ENCODE measurements at regions not wholly inside any gene's neighbourhood (a gene's known extent, or its start where the extent isn't known, plus 50 kb on each side); places are given as distances from the start of the nearest gene placed in this dataset.

DNA sequence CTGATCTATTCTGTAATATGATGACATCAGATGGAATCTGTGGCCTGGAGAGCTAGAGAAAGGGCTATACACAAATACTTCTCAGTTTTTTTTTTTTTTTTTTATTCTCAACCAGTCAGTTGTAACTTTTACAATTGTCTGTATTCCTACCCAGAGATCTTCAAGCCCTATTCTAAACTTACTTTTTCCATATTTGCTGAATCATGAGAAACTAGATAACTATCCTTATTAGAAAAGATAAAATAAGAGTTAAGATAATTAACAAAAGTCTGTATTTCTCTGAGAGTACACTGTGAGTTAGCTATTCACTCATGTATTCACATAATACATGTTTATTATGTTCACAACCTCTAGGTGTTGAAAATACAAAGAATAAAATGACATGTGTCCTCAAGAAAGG is 1575.9 kb downstream of the EFNA5 start:
- Histone ChIP-seq H3K9me3 (no peaks in the 10 kb centered on the region), H3K27me3 (no peaks in the 10 kb centered on the region), H3K4me1 (no peaks in the 10 kb centered on the region), H3K27ac (no peak overlapping the region), H3K36me3 (no peaks in the 10 kb centered on the region), H3K4me3 (no peak overlapping the region)
- intact Hi-C loops (cut with DNase I; ENCODE audit: low total_unique reads) = no loop called here
- DNase-seq = no peak
- TF ChIP-seq, protein P1, sequence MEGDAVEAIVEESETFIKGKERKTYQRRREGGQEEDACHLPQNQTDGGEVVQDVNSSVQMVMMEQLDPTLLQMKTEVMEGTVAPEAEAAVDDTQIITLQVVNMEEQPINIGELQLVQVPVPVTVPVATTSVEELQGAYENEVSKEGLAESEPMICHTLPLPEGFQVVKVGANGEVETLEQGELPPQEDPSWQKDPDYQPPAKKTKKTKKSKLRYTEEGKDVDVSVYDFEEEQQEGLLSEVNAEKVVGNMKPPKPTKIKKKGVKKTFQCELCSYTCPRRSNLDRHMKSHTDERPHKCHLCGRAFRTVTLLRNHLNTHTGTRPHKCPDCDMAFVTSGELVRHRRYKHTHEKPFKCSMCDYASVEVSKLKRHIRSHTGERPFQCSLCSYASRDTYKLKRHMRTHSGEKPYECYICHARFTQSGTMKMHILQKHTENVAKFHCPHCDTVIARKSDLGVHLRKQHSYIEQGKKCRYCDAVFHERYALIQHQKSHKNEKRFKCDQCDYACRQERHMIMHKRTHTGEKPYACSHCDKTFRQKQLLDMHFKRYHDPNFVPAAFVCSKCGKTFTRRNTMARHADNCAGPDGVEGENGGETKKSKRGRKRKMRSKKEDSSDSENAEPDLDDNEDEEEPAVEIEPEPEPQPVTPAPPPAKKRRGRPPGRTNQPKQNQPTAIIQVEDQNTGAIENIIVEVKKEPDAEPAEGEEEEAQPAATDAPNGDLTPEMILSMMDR (IDR thresholded peaks at IDR 0.05) = no peak

DNA sequence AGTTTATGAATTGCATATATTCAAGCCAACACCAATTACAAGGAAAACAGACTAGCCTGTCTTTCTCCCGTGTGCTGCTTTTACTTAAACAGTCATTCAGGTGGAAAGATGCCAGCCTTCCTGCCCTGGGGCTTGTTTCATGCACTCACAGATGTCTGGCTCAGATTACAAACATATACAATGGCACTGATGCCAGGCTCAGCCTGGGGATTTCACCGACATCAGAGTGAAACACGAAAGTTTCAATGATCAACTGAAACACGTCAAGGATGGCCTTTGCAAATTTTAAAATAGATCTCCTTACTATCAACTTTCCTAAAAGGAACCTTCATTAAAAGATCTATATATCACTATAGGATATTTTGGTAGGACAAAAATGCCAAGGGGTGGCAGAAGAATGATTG is 1576.5 kb downstream of the EFNA5 start:
- DNase-seq = no peak
- TF ChIP-seq, protein P1 (IDR thresholded peaks at IDR 0.05) = no peak

GRCh38 chr5:106093134-106093533 is 1577.6 kb downstream of the EFNA5 start:
- TF ChIP-seq, protein P1 (IDR thresholded peaks at IDR 0.05) = no peak
- no peak overlapping the region for H3K27ac ChIP-seq
- intact Hi-C loops (cut with DNase I; ENCODE audit: low total_unique reads) = no loop called here
- no peaks in the 10 kb centered on the region for H3K27me3 ChIP-seq
- no peaks in the 10 kb centered on the region for H3K9me3 ChIP-seq
- H3K4me1 ChIP-seq = no peaks in the 10 kb centered on the region
- no peak for DNase-seq
- no peaks in the 10 kb centered on the region for H3K36me3 ChIP-seq
- H3K4me3 ChIP-seq = no peak overlapping the region

More for the DNA sequence above, 1576.5 kb downstream of the EFNA5 start:
- Histone ChIP-seq H3K27me3 (no peaks in the 10 kb centered on the region), H3K4me3 (no peak overlapping the region), H3K27ac (no peak overlapping the region), H3K36me3 (no peaks in the 10 kb centered on the region), H3K4me1 (no peaks in the 10 kb centered on the region), H3K9me3 (no peaks in the 10 kb centered on the region)
- intact Hi-C loops (cut with DNase I; ENCODE audit: low total_unique reads) = no loop called here

DNA sequence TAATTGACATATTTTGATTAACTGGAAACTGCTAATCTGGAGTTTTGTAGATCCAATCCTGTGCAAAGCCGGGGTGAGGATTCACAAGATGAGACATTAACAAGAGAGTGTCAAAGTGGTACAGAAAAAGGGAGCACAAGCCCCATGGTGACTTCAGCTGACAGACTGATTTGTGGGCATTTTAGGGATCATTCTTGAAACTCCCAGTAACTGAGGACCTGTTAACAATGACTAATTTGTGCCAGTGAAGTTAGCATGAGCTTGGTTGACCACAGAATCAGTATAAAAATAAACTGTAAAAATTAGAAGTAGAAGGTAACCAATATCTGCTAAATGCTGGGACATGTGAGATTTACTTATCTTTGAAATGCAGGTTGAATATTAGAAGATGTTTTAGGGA is 1578.3 kb downstream of the EFNA5 start:
- Histone ChIP-seq H3K27me3 (no peaks in the 10 kb centered on the region), H3K4me1 (no peaks in the 10 kb centered on the region), H3K4me3 (no peak overlapping the region), H3K36me3 (no peaks in the 10 kb centered on the region), H3K9me3 (no peaks in the 10 kb centered on the region), H3K27ac (no peak overlapping the region)
- TF ChIP-seq, protein P1 (IDR thresholded peaks at IDR 0.05) = no peak
- intact Hi-C loops (cut with DNase I; ENCODE audit: low total_unique reads) = no loop called here
- no peak for DNase-seq

GRCh38 chr5:106089073-106089472 is 1581.7 kb downstream of the EFNA5 start:
- Histone ChIP-seq H3K4me3 (no peak overlapping the region), H3K4me1 (no peaks in the 10 kb centered on the region), H3K36me3 (no peaks in the 10 kb centered on the region), H3K9me3 (no peaks in the 10 kb centered on the region), H3K27ac (no peak overlapping the region), H3K27me3 (no peaks in the 10 kb centered on the region)
- no peak for DNase-seq
- intact Hi-C loops (cut with DNase I; ENCODE audit: low total_unique reads) = no loop called here
- TF ChIP-seq, protein P1 (IDR thresholded peaks at IDR 0.05) = no peak

DNA sequence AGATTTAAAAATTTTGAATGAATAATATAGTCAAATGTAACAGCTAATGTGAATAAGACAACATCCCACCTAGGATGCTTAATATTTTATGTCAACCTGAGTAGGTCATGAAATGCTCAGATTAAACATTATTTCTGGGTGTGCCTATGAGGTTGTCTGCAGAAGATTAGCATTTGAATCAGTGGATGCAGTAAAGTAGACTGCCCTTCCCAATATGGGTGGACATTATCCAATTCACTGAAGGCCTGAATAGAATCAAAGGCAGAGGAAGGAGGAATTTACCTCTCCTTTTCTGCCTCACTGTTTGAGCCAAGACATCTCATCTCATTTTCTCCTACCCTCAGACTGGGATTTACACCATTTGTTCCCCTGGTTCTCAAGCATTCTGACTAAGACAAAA is 1582.3 kb downstream of the EFNA5 start:
- Histone ChIP-seq H3K9me3 (no peaks in the 10 kb centered on the region), H3K4me1 (no peaks in the 10 kb centered on the region), H3K27me3 (no peaks in the 10 kb centered on the region), H3K36me3 (no peaks in the 10 kb centered on the region), H3K27ac (no peak overlapping the region), H3K4me3 (no peak overlapping the region)
- intact Hi-C loops (cut with DNase I; ENCODE audit: low total_unique reads) = no loop called here
- DNase-seq = no peak
- TF ChIP-seq, protein P1 (IDR thresholded peaks at IDR 0.05) = no peak
